ENCODE measurements at regions not wholly inside any gene's neighbourhood (a gene's known extent, or its start where the extent isn't known, plus 50 kb on each side); places are given as distances from the start of the nearest gene placed in this dataset.
A peak's percentile ranks its signal among the peaks of the same experiment; 100 is the strongest.

GRCh38 chr12:42794806-42795205 lies 205.3 kb upstream of the PRICKLE1 start:
- peak in 1 of 2 donors; percentile 69 for DNase-seq (ENCODE audit: low read depth in 2 of 2)
- no peak overlapping the region for H3K4me2 ChIP-seq (ENCODE audit: extremely low read depth, insufficient read depth, low read length)
- no peak overlapping the region for H2AFZ ChIP-seq (ENCODE audit: low read length)

GRCh38 chr12:42793166-42793565 lies 203.6 kb upstream of the PRICKLE1 start:
- no peak overlapping the region for H2AFZ ChIP-seq (ENCODE audit: low read length)
- no peaks in the 10 kb centered on the region for H3K9me3 ChIP-seq (ENCODE audit: control insufficient read depth, insufficient read depth, low read depth, low read length)
- H3K4me2 ChIP-seq (ENCODE audit: extremely low read depth, insufficient read depth, low read length): no peak overlapping the region
- H3K4me3 ChIP-seq (replicated peaks in 1 of 4; ENCODE audit: control extremely low read depth in 1 of 4, insufficient read depth in 1 of 4, low read depth in 3 of 4, low read length in 4 of 4): no peak overlapping the region
- no peaks in the 10 kb centered on the region for H3K36me3 ChIP-seq (ENCODE audit: control insufficient read depth, insufficient read depth, low read length)
- no peak for DNase-seq (ENCODE audit: low read depth in 2 of 2)
- no peak overlapping the region for H3K9ac ChIP-seq (ENCODE audit: insufficient read depth, low read length)
- TF ChIP-seq CTCF (conservative IDR thresholded peaks at IDR 0.05 in 1 of 2, IDR thresholded peaks at IDR 0.05 in 1 of 2; ENCODE audit: low read depth in 1 of 2, low read length in 2 of 2): no peak
- no peak for TF ChIP-seq EZH2 (IDR thresholded peaks at IDR 0.05; ENCODE audit: low read length, missing control alignments)
- H4K20me1 ChIP-seq (ENCODE audit: control insufficient read depth, extremely low read depth, insufficient read depth, low read length): no peaks in the 10 kb centered on the region
- no peak overlapping the region for H3K27ac ChIP-seq (ENCODE audit: insufficient read depth, low read length)
- no peaks in the 10 kb centered on the region for H3K27me3 ChIP-seq (ENCODE audit: control insufficient read depth, insufficient read depth, low read length)
- H3K4me1 ChIP-seq (ENCODE audit: control insufficient read depth, extremely low read depth, insufficient read depth, low read length): no peaks in the 10 kb centered on the region
- no peaks in the 10 kb centered on the region for H3K79me2 ChIP-seq (ENCODE audit: control insufficient read depth, insufficient read depth, low read length)

More at GRCh38 chr12:42794806-42795205, 205.3 kb upstream of the PRICKLE1 start:
- H3K4me3 ChIP-seq (replicated peaks in 1 of 4; ENCODE audit: control extremely low read depth in 1 of 4, insufficient read depth in 1 of 4, low read depth in 3 of 4, low read length in 4 of 4): no peak overlapping the region
- H3K9me3 ChIP-seq (ENCODE audit: control insufficient read depth, insufficient read depth, low read depth, low read length): no peaks in the 10 kb centered on the region
- H3K36me3 ChIP-seq (ENCODE audit: control insufficient read depth, insufficient read depth, low read length): no peaks in the 10 kb centered on the region
- no peak overlapping the region for H3K27ac ChIP-seq (ENCODE audit: insufficient read depth, low read length)
- H3K4me1 ChIP-seq (ENCODE audit: control insufficient read depth, extremely low read depth, insufficient read depth, low read length): no peaks in the 10 kb centered on the region
- no peaks in the 10 kb centered on the region for H4K20me1 ChIP-seq (ENCODE audit: control insufficient read depth, extremely low read depth, insufficient read depth, low read length)
- H3K79me2 ChIP-seq (ENCODE audit: control insufficient read depth, insufficient read depth, low read length): no peaks in the 10 kb centered on the region
- TF ChIP-seq EZH2 (IDR thresholded peaks at IDR 0.05; ENCODE audit: low read length, missing control alignments) (no peak), CTCF (conservative IDR thresholded peaks at IDR 0.05 in 1 of 2, IDR thresholded peaks at IDR 0.05 in 1 of 2; ENCODE audit: low read depth in 1 of 2, low read length in 2 of 2) (no peak)
- no peak overlapping the region for H3K9ac ChIP-seq (ENCODE audit: insufficient read depth, low read length)
- H3K27me3 ChIP-seq (ENCODE audit: control insufficient read depth, insufficient read depth, low read length): no peaks in the 10 kb centered on the region

- Histone ChIP-seq H3K27me3 (ENCODE audit: control insufficient read depth, insufficient read depth, low read length) (no peaks in the 10 kb centered on the region), H4K20me1 (ENCODE audit: control insufficient read depth, extremely low read depth, insufficient read depth, low read length) (no peaks in the 10 kb centered on the region), H3K9ac (ENCODE audit: insufficient read depth, low read length) (no peak overlapping the region), H3K4me3 (replicated peaks in 1 of 4; ENCODE audit: control extremely low read depth in 1 of 4, insufficient read depth in 1 of 4, low read depth in 3 of 4, low read length in 4 of 4) (no peak overlapping the region), H3K36me3 (ENCODE audit: control insufficient read depth, insufficient read depth, low read length) (no peaks in the 10 kb centered on the region), H3K4me1 (ENCODE audit: control insufficient read depth, extremely low read depth, insufficient read depth, low read length) (no peaks in the 10 kb centered on the region), H3K79me2 (ENCODE audit: control insufficient read depth, insufficient read depth, low read length) (no peaks in the 10 kb centered on the region), H2AFZ (ENCODE audit: low read length) (no peak overlapping the region), H3K9me3 (ENCODE audit: control insufficient read depth, insufficient read depth, low read depth, low read length) (no peaks in the 10 kb centered on the region), H3K27ac (ENCODE audit: insufficient read depth, low read length) (no peak overlapping the region), H3K4me2 (ENCODE audit: extremely low read depth, insufficient read depth, low read length) (no peak overlapping the region)
- no peak for TF ChIP-seq CTCF (conservative IDR thresholded peaks at IDR 0.05 in 1 of 2, IDR thresholded peaks at IDR 0.05 in 1 of 2; ENCODE audit: low read depth in 1 of 2, low read length in 2 of 2)
- no peak for DNase-seq (ENCODE audit: low read depth in 2 of 2)
Measured at GRCh38 chr12:42792265-42792664, 202.7 kb upstream of the PRICKLE1 start.

Measured in fibroblast of lung (primary cell).